ENCODE measurements at regions not wholly inside any gene's neighbourhood (a gene's known extent, or its start where the extent isn't known, plus 50 kb on each side); places are given as distances from the start of the nearest gene placed in this dataset.
A peak's percentile ranks its signal among the peaks of the same experiment; 100 is the strongest.

GRCh38 chr18:46243673-46244072 lies 139.5 kb downstream of the HAUS1 start:
- no peak overlapping the region for H3K27ac ChIP-seq (ENCODE audit: low read depth, low read length)
- no peaks in the 10 kb centered on the region for H3K9me3 ChIP-seq (ENCODE audit: control insufficient read depth, low read length)
- Mint-ChIP-seq H3K4me3 (no peak overlapping the region), H3K36me3 (ENCODE audit: low read depth) (peaks cover 5% of the 10 kb centered on the region), H3K4me1 (peaks cover 20% of the 10 kb centered on the region), H3K27me3 (ENCODE audit: insufficient read depth) (no peaks in the 10 kb centered on the region), H3K27ac (no peak overlapping the region), H3K9me3 (no peaks in the 10 kb centered on the region)
- H3K9ac ChIP-seq (ENCODE audit: extremely low read depth, low read length, poor library complexity, severe bottlenecking): no peak overlapping the region
- no peak for DNase-seq
- H3K27me3 ChIP-seq (ENCODE audit: control insufficient read depth, insufficient read depth, low read length, poor library complexity, severe bottlenecking): no peaks in the 10 kb centered on the region
- H3K4me1 ChIP-seq (ENCODE audit: control insufficient read depth, insufficient read depth, low read length): no peaks in the 10 kb centered on the region
- H3K36me3 ChIP-seq (ENCODE audit: control insufficient read depth, insufficient read depth, low read length): no peaks in the 10 kb centered on the region
- 67 to 95% methylated on average over 1 to 3 of the region's 3 CpGs for whole genome bisulfite sequencing, 2 experiments (ENCODE audit: insufficient coverage in 1 of 2, insufficient read length in 1 of 2)
- no peak overlapping the region for H3K4me3 ChIP-seq (ENCODE audit: low read length)
- TF ChIP-seq CTCF (conservative IDR thresholded peaks at IDR 0.05): no peak

- TF ChIP-seq CTCF (conservative IDR thresholded peaks at IDR 0.05): no peak
- Mint-ChIP-seq H3K27me3 (ENCODE audit: insufficient read depth) (no peaks in the 10 kb centered on the region), H3K9me3 (no peaks in the 10 kb centered on the region), H3K4me1 (peaks cover 22% of the 10 kb centered on the region), H3K4me3 (no peak overlapping the region), H3K36me3 (ENCODE audit: low read depth) (peaks cover 5% of the 10 kb centered on the region), H3K27ac (no peak overlapping the region)
- Histone ChIP-seq H3K36me3 (ENCODE audit: control insufficient read depth, insufficient read depth, low read length) (no peaks in the 10 kb centered on the region), H3K4me3 (ENCODE audit: low read length) (no peak overlapping the region), H3K27ac (ENCODE audit: low read depth, low read length) (no peak overlapping the region), H3K27me3 (ENCODE audit: control insufficient read depth, insufficient read depth, low read length, poor library complexity, severe bottlenecking) (no peaks in the 10 kb centered on the region), H3K9me3 (ENCODE audit: control insufficient read depth, low read length) (no peaks in the 10 kb centered on the region), H3K4me1 (ENCODE audit: control insufficient read depth, insufficient read depth, low read length) (no peaks in the 10 kb centered on the region), H3K9ac (ENCODE audit: extremely low read depth, low read length, poor library complexity, severe bottlenecking) (no peak overlapping the region)
- WGBS, 2 experiments (ENCODE audit: insufficient coverage in 1 of 2, insufficient read length in 1 of 2): 84 to 100% methylated on average over 1 to 2 of the region's 2 CpGs
- DNase-seq: no peak
Observed at GRCh38 chr18:46246101-46246500, 141.9 kb downstream of the HAUS1 start.

- peak overlapping the region; percentile 37 for H3K27ac Mint-ChIP-seq
- Histone ChIP-seq H3K36me3 (ENCODE audit: control insufficient read depth, insufficient read depth, low read length) (no peaks in the 10 kb centered on the region), H3K27ac (ENCODE audit: low read depth, low read length) (no peak overlapping the region), H3K27me3 (ENCODE audit: control insufficient read depth, insufficient read depth, low read length, poor library complexity, severe bottlenecking) (no peaks in the 10 kb centered on the region), H3K9ac (ENCODE audit: extremely low read depth, low read length, poor library complexity, severe bottlenecking) (no peak overlapping the region), H3K9me3 (ENCODE audit: control insufficient read depth, low read length) (no peaks in the 10 kb centered on the region), H3K4me1 (ENCODE audit: control insufficient read depth, insufficient read depth, low read length) (no peaks in the 10 kb centered on the region), H3K4me3 (ENCODE audit: low read length) (no peak overlapping the region)
- H3K27me3 Mint-ChIP-seq (ENCODE audit: insufficient read depth): no peaks in the 10 kb centered on the region
- 94% methylated on average over 3 of the region's 3 CpGs for WGBS, 2 experiments (ENCODE audit: insufficient coverage in 1 of 2, insufficient read length in 1 of 2)
- no peak overlapping the region for H3K4me3 Mint-ChIP-seq
- H3K4me1 Mint-ChIP-seq: peaks cover 22% of the 10 kb centered on the region
- DNase-seq: no peak
- H3K36me3 Mint-ChIP-seq (ENCODE audit: low read depth): peaks cover 5% of the 10 kb centered on the region
- H3K9me3 Mint-ChIP-seq: no peaks in the 10 kb centered on the region
- TF ChIP-seq CTCF (conservative IDR thresholded peaks at IDR 0.05): no peak
Observed at GRCh38 chr18:46247942-46248341, 143.8 kb downstream of the HAUS1 start.
